Fibroblast of skin of scalp (primary cell): ENCODE measurements at regions not wholly inside any gene's neighbourhood (a gene's known extent, or its start where the extent isn't known, plus 50 kb on each side); places are given as distances from the start of the nearest gene placed in this dataset.

Source experiments
- DNase-seq: peaks from one replicate; pipeline ENCODE4 v3.0.0-alpha.2; 2013

DNA sequence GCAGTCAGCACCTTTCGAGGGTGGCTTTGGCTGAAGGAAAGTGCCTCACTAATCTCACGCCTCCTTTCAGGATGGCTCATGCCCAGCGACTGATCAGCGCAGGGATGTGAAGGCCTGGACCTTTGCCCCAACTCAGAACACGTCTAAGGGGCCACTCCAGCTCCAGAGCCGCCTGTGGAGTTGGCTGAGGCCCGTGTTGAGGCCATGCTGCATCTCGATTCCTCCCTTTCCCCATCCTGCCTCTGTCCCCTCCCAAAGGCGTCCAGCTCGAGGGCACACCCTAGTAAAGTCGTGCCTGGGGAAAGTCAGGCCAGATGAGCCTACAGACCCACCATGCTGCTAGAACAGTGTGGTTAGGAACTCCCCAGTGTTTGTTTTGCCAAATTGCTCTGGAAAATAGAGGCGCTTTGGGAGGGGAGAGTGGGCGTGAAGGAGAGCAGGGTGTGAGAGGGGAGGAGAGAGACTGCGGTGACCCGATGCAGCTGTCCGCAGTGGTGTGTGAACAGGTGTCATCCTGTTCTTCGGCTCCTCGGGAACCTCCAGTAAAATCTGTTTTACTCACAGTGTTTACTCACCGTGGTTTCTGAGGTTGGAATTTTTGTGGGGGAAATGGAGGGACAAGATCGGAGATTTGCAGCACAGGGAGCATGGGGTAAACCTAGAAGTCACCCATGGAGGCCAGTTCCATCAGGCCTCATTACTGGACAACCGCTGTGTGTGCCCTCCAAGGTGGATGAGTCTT is 85.0 kb upstream of the PMEPA1 start:
- peak; percentile 49 for DNase-seq

DNA sequence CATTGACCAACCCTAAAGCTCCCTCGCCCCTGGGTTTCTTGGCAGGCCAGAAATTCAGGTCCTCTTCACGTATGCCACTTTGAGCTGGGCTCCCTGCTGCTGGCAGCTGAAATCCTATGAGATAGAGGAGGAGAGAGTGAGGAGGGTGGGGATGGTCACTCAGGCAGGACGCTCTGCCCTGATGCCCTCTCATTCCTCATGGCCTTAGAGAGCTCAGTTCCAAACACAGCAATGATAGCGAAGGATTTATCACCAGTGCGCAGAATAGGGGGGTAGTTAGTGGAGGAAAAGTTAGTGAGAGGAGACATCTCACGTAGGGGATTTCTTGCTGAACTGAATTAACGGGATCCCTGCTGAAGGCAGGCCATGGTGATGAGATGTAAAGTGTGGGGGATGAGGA is 84.2 kb upstream of the PMEPA1 start:
- DNase-seq, result no peak

DNA sequence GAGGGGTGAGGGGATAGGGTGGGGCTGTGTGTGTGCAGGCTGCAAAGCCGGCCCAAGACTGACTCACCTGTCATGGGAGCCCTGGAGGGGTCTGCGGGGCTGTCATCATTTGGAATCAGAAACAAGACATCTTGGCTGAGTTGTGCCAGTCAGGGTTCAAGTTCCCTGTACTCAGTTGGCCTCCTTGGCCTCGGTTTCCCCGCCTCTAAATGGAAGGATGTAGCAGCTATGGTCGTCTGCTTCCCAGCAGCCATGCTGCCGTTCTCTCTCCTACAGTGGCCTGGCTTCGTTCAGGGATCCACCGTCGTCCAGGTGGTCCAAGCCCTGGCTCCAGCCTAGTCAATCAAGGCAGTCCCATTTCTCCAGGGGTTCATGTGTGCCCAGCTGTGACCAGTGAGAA is 83.6 kb upstream of the PMEPA1 start:
- DNase-seq, result no peak

DNA sequence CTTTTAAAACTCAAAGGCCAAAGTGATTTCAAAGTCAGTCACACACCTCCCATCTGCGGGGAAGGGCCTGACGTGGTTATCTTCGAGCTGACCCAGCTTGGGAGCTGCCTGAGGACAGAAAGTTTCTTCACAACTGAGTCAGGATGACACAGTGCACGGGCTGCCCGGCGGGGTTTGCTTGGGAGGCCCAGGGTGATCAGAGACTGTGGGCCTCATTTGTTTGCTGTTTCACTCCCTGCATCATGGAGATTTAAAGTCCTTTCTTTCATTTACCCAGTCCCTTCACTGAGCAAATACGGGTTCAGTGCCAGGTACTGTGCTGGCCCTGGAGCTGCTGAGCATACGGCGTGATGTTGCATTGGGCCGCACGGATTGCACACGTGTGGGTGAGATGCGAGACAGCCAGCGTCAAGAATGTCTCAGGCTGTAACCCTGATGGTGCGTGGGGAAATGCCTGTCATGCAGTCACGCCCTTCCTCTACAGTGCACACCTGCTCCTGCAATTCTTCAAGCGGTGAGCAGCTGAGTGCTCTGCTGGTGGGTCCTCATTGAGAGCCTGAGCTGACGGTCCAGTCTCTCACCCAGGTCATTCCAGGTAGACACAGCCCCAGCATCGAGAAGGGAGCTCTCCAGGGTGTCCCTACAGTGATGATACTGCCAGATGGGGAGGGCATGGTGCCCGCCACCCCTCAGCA is 82.7 kb upstream of the PMEPA1 start:
- no peak for DNase-seq

DNA sequence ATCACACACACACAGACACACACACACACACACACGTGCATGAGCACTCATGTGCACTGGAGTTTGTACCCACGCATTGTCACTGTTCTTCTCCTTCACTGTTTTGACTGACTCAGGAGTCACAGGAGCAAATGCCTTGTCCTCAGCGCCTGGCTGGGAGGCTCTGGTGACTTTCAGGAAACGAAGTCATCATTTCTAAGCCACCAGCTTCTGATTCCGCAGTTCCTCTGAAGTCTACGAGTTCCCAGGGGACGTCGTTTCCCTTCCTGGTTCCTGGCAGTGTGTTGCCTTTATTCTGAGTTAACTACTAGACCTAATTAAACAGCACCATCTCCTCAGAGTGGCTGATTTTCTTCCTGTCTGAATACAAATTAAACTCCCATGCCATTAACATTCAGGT is 82.2 kb upstream of the PMEPA1 start:
- no peak for DNase-seq

DNA sequence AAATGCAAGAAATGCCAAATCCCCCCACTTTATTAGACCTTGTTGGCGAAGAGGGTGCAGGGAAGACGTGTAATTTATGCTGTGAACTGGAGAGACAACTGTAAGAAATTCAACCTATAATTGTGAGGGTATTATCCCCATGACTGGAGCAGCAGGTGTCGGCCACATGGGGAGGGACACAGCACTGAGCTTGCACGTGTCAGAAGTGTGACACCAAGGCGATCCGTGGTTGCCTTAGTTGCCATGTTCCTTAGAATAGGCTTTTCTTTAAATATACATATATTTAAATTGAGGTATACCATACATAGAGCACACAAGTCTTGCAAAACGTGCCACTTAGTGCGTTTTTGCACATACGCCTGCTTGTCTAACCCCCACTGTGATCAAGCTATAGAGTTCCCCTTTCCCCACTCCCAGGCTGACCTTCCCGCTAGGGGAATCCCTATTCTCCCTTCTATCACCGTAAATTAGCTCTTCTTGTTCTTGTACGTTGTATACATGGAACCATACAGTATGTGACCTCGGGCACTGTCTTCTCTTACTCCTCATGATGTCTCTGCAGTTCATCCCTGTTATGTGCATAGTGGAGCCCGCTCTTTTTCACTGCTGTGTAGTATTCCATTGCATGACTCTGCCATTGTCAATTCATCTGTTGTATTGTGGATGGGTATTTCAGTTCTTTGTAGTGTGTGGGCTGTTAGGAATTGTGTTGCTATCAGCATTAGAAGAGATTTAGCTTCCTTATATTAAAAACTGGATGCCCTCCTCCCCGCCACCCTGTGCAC is 81.6 kb upstream of the PMEPA1 start:
- no peak for DNase-seq

DNA sequence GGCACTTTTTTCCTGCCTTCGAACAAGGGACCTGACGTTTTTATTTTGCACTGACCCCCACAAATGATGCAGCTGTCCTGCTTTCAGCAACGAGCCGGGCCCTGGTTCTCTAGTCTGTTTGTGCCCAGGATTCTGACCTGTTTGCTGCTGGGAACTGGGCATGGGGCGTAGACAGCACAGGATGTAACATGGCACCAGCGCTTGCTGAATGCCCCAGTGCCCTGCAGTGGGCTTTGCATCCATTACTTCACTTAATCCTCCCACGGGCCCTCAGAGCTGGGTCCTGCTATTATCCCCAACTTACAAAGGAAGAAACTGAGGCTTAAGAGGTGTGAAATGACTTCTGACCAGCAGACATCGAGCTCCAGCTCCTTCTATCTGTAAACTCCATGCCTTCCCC is 80.4 kb upstream of the PMEPA1 start:
- DNase-seq, result no peak

DNA sequence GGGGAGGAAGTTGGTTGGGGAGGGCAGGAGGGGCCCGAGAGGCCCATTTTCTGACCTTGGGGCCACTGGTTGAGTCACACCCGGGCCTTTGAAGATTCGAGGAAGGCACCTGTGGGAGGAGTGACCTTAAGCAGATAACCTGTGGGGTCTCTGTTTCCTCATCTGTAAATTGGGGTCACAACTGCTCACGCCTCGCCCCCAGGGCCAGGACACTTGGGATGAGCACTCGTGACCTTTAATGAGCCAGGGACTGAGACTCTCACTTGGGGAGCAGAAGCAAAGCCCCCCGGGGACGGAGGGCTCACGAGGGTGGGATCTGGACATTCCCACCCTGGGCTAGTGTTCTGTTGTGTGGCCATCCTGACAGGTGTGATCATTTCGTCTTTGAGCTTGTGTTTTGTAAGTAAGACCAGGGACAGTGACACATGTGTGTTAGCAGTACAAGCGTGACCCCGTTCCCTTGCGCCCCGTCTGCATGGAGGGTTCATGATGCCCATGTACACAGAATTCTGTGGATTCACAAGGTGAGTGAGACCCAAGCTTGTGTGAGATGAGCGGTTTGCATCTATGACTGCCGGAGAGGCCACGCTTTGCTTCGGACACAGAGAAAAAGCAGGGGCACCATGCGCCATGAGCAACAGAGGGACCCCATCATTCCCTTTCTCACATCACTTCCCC is 79.3 kb upstream of the PMEPA1 start:
- DNase-seq, result no peak

DNA sequence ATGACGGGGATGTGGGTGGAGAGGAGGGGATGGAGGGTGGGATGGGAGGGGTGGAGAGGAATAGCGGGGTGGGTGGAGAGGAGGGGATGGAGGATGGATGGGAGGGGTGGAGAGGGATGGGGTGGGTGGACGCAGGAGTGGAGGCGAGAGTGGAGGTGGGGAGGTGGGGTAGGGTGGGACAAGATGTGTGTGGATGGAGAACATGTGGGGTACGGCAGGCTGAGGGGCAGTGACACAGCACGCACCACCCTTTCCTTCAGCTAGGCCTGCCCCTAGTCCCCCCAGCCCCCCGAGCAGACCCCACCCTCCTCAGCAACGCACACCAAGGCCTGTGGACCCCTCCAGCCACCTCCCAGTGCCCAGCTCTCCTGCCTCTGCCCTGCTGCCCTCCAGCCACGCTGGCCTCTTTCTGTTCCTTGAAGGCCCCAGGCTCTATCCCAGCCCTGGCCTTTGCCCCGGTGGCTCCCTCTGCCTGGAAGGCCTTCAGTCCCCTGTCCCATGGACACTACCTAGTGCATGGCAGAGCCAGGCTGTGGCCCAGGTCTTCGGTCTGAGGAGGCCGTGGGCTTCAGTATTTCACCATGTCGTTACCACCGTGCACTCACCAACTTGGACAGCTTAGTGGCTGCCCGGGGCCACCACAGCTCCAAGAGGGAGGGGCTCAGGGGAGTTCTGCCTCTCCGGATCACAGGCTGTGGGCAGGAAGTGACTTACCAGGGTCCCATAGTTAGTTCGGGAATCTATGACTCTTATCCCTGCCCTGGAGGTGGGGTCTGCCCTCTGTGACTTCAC is 78.4 kb upstream of the PMEPA1 start:
- DNase-seq, result no peak

DNA sequence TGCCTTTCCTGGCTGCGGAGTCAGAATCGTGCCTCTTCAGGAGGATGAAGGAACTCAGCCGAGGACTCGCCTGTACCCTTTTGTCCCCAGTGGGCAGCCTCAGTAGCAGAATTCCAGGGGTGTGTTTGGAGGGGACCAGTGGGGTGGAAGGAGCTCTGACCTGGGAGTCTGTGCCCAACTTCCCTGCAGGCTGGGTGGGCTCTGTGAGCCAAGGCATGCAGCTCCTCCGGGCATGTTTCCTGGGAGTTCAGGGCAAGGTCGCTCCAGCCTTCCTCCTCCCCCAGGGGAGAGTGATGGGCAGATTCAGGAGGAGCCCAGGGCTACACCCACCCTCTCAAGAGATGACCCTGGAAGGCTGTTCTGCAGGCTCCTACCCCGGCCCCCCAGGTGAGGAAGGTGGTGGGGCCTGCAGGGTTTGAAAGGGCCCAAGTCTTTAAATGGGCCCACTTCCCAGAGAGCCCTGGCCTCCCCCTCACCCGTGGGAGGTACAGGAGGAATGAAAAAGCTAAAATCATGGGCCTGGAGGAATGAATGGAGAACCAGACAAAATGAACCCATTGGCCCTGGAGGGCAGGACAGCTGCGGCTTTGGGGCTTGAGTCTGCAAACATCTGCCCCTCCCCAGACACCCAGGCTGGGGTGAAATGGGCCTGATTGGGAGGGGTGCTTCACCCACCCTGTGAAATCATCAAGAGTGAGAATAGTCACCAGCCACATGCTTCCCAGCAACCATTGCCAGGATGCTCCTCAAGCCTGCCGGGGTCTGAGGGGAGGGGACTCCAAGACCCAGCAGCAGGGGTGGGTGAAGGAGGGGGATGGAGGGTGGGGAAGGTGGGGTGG is 77.6 kb upstream of the PMEPA1 start:
- no peak for DNase-seq

DNA sequence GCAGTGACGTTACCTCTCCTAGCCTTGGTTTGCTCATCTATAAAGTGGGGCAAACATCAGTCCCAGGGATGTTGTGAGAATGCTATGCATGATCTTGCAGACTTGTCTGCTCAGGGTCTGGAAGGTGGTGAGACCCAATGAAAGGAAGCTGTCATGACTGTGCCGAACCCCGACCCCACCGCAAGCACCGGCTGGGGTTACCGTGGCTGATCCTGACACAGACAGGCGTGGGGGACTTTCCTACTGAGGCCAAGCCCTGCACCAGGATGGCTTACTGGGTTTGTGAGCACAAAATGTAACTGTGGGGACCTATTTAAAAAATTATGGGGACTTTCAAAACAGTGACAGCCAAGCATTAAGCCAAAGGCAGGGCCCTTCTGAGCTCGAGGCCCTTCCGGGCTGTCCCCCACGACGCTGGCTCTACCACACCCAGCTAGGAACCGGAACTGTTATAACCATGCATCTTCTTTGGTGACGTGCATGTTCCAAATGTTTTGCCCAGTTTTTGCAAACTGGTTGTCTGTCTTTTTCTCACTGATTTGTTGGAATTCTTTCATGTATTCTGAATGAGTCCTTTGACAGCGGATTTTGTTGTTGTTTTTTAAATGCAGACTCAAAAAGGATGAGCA is 76.6 kb upstream of the PMEPA1 start:
- no peak for DNase-seq

DNA sequence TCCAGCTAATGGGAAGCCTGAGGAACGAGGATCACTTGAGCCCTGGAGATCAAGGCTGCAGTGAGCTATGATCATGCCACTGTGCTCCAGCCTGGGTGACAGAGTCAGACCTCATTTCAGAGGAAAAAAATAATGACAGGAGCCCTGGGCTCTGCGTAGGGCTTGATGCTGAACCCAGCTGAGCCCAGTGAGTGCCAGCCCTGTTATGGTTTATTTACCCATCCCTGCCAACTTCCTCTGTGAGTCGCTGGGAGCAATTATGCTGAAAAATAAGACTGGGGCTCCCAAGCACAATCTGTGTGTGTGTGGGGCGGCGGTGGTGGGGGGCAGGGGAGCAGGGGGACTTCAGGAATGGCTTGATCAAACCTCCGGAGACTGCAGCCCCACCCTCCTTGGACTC is 75.9 kb upstream of the PMEPA1 start:
- no peak for DNase-seq

DNA sequence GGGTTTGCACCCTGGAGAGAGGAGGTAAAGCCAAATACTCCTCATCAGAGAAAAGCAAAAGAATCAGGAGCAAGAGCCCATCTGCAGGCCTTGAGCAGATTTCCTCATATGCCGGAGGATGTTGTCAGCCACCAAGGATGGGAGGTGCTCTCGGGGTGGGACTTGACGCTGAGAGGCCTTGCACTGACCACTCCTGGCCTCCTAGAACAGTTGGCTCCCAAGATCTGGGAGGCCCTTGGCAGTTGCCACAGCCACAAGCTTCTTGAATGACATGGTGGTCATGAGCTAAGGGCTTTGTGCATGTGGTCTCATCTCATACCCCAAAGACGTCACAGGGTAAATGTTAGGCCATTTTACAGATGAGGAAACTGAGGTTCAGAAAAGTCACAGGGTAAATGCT is 75.2 kb upstream of the PMEPA1 start:
- DNase-seq, result no peak

DNA sequence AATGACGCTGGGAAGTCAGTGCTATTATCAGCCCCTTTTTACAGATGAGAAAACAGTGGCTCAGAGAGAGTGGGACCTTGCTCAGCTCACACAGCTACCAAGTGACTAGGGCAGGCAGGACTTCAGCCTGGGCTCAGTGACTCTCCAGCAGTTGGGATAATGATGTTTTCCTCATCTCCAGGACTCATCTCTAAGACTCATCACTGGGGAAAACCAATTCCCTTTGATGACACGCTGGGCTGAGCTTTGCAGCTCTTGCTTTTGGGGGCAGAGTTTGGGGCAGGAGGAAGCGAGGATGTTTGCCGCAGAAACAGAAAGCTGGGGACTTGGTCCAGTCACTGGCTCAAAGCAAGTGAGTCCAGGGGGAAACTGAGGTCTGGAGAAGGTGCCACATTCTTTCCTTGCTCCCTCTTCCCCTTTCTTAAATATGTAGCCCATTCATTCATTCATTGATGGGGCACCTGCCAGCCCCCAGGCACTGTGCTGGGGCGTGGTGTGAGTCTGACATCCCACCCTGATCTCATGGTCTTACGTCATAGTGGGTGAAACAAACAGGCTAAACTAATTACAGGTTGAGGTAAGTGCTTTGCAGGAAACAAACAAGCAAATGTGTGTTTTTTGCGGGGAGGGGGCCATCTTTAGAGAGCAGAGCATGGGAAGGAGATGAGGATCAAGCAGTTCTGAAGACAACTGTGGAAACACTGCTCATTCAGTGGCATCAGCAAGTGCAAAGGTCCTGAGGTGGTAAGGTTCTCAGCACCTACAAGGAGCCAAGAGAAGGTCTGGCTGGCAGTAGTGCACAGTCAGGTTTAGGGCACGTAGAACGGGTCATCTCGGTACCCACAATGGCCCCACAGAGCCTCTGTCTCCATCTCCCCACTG is 74.4 kb upstream of the PMEPA1 start:
- no peak for DNase-seq

DNA sequence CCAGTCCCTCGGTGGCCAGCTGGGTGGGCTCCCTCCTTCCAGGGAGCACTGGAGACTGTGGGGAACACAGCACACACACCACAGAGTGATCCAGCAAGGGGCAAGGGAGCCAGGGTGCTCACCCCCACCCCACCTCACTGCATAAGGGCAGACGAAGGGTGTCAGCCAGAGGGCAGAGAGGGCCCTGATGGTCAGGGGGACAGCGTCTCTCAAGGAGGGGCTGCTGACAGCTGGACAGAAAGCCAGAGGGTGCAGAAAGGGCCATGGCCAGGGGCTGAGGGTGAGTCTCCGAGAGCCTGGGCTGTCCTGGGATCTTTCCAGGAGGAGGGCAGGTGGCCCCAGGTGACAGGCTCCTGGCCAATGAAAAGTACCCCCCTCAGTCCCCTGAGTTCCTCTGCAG is 73.4 kb upstream of the PMEPA1 start:
- DNase-seq, result no peak

DNA sequence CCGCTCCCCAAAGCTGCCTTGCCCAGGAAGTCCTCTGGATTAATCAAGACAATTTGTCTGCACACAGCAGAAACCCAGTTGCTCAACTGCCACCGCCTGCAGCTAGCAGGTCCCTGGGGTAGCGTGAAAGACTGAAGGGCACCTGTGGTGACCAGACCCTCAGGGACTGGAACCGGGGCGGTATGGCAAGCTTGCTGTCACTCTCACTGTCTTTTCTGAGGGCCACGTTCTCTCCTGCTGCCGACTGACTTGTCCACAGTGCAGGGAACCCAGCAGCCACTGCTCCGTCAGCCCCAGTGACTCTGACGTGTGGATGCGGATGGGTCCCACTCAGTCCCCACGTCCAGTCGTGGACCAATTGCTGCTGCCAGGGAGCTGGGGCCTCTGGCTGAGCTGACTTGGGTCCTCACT is 72.8 kb upstream of the PMEPA1 start:
- no peak for DNase-seq

DNA sequence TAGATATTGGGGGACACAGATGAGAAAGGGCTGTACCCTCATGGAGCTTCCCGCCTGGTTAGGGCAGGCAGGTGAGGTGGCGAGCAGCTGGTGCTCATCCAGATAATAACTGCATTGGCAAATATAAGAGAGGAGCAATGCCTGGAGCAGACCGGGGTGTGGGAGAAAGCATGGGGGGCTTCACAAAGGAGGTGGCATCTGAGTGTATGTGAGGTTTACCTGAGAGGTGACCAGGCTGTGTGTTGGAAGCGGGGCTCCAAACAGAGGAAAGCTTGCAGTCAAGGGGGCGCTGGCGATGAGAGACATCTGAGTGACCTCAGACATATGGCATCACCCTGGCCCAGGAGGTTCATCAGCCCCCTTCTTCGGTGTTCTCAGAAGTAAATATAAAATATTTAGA is 72.1 kb upstream of the PMEPA1 start:
- no peak for DNase-seq

DNA sequence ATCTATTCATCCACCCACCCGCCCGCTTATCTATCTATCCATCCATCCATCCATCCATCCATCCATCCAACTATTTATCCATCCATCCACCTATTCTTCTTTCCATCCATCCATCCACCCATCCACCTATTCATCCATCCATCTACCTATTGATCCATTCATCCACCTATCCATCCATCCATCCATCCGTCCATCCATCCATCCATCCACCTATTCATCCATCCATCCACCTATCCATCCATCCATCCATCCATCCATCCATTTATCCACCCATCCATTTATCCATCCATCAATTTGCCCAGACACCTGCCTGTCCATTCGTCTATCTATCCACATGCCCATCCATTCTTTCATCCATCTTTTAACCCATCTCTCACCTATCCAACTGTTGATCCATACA is 71.1 kb upstream of the PMEPA1 start:
- no peak for DNase-seq

DNA sequence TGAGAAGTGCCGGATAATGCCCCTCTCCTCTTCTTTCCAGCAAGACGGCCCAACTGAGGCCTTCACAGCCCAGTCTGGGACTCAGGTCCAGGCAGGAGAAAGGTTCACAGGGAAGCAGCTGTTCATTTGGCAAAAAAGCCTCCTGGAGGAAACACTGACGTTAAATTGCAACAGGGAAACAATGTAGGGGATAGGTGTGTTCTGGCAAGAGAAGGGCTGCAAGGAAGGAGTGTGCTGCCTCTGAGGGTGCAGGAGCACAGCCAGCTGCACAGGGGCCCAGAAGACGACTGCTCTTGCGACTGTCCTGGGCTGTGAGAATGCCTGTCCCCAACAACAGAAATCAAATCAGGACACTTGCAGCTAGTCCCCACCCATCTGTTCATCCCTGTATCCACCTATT is 70.6 kb upstream of the PMEPA1 start:
- DNase-seq, result no peak
